ENCODE measurements at regions not wholly inside any gene's neighbourhood (a gene's known extent, or its start where the extent isn't known, plus 50 kb on each side); places are given as distances from the start of the nearest gene placed in this dataset.
"Not testable (repeated sequence)": the region's sequence is repeated elsewhere in the genome, so short reads cannot be mapped to it uniquely, and the experiment has no call there.

- Histone ChIP-seq H3K9ac (ENCODE audit: low read depth in 1 of 2, low read length in 2 of 2) (no peak overlapping the region), H3K4me1 (ENCODE audit: control insufficient read depth in 1 of 2, insufficient read depth in 2 of 2, low read length in 2 of 2) (no peaks in the 10 kb centered on the region), H3K27ac (ENCODE audit: low read depth, low read length) (no peak overlapping the region), H3K36me3 (ENCODE audit: control insufficient read depth in 1 of 2, insufficient read depth in 2 of 2, low read length in 2 of 2) (no peaks in the 10 kb centered on the region), H3K9me3 (ENCODE audit: control insufficient read depth in 1 of 2, low read length in 2 of 2) (peaks cover 0 to 4% of the 10 kb centered on the region in 2 donors), H3K4me3 (ENCODE audit: low read depth in 1 of 2, low read length in 2 of 2) (no peak overlapping the region), H3K27me3 (ENCODE audit: control insufficient read depth in 1 of 2, insufficient read depth in 2 of 2, low read length in 2 of 2) (no peaks in the 10 kb centered on the region)
Measured at GRCh38 chr2:193841384-193842150, 1646.8 kb upstream of the TMEFF2 start.

- no peaks in the 10 kb centered on the region for H3K27me3 ChIP-seq (ENCODE audit: control insufficient read depth in 1 of 2, insufficient read depth in 2 of 2, low read length in 2 of 2)
- no peaks in the 10 kb centered on the region for H3K4me1 ChIP-seq (ENCODE audit: control insufficient read depth in 1 of 2, insufficient read depth in 2 of 2, low read length in 2 of 2)
- H3K36me3 ChIP-seq (ENCODE audit: control insufficient read depth in 1 of 2, insufficient read depth in 2 of 2, low read length in 2 of 2): no peaks in the 10 kb centered on the region
- H3K9me3 ChIP-seq (ENCODE audit: control insufficient read depth in 1 of 2, low read length in 2 of 2): peaks cover 0 to 4% of the 10 kb centered on the region in 2 donors
- no peak overlapping the region for H3K27ac ChIP-seq (ENCODE audit: low read depth, low read length)
- no peak overlapping the region for H3K9ac ChIP-seq (ENCODE audit: low read depth in 1 of 2, low read length in 2 of 2)
- H3K4me3 ChIP-seq (ENCODE audit: low read depth in 1 of 2, low read length in 2 of 2): no peak overlapping the region
Measured at GRCh38 chr2:193837111-193837738, 1642.5 kb upstream of the TMEFF2 start.

GRCh38 chr2:193836424-193837006, 1641.8 kb upstream of the TMEFF2 start:
- not testable (repeated sequence) for H3K27ac ChIP-seq (ENCODE audit: low read depth, low read length); H3K4me3 ChIP-seq (ENCODE audit: low read depth in 1 of 2, low read length in 2 of 2)

GRCh38 chr2:193833895-193834294, 1639.2 kb upstream of the TMEFF2 start:
- H3K27ac ChIP-seq (ENCODE audit: low read depth, low read length); H3K27me3 ChIP-seq (ENCODE audit: control insufficient read depth in 1 of 2, insufficient read depth in 2 of 2, low read length in 2 of 2); H3K4me3 ChIP-seq (ENCODE audit: low read depth in 1 of 2, low read length in 2 of 2); H3K9ac ChIP-seq (ENCODE audit: low read depth in 1 of 2, low read length in 2 of 2); H3K4me1 ChIP-seq (ENCODE audit: control insufficient read depth in 1 of 2, insufficient read depth in 2 of 2, low read length in 2 of 2); H3K36me3 ChIP-seq (ENCODE audit: control insufficient read depth in 1 of 2, insufficient read depth in 2 of 2, low read length in 2 of 2); H3K9me3 ChIP-seq (ENCODE audit: control insufficient read depth in 1 of 2, low read length in 2 of 2): not testable (repeated sequence)

More at GRCh38 chr2:193836424-193837006, 1641.8 kb upstream of the TMEFF2 start:
- not testable (repeated sequence) for H3K27me3 ChIP-seq (ENCODE audit: control insufficient read depth in 1 of 2, insufficient read depth in 2 of 2, low read length in 2 of 2); H3K9me3 ChIP-seq (ENCODE audit: control insufficient read depth in 1 of 2, low read length in 2 of 2); H3K9ac ChIP-seq (ENCODE audit: low read depth in 1 of 2, low read length in 2 of 2); H3K36me3 ChIP-seq (ENCODE audit: control insufficient read depth in 1 of 2, insufficient read depth in 2 of 2, low read length in 2 of 2); H3K4me1 ChIP-seq (ENCODE audit: control insufficient read depth in 1 of 2, insufficient read depth in 2 of 2, low read length in 2 of 2)

GRCh38 chr2:193824474-193824873, 1629.7 kb upstream of the TMEFF2 start:
- Histone ChIP-seq H3K4me1 (ENCODE audit: control insufficient read depth in 1 of 2, insufficient read depth in 2 of 2, low read length in 2 of 2) (no peaks in the 10 kb centered on the region), H3K27me3 (ENCODE audit: control insufficient read depth in 1 of 2, insufficient read depth in 2 of 2, low read length in 2 of 2) (no peaks in the 10 kb centered on the region), H3K27ac (ENCODE audit: low read depth, low read length) (no peak overlapping the region), H3K4me3 (ENCODE audit: low read depth in 1 of 2, low read length in 2 of 2) (no peak overlapping the region), H3K9ac (ENCODE audit: low read depth in 1 of 2, low read length in 2 of 2) (no peak overlapping the region), H3K36me3 (ENCODE audit: control insufficient read depth in 1 of 2, insufficient read depth in 2 of 2, low read length in 2 of 2) (no peaks in the 10 kb centered on the region), H3K9me3 (ENCODE audit: control insufficient read depth in 1 of 2, low read length in 2 of 2) (peaks cover 5 to 6% of the 10 kb centered on the region in 2 donors)

GRCh38 chr2:193818801-193819499, 1624.2 kb upstream of the TMEFF2 start:
- Histone ChIP-seq H3K27ac (ENCODE audit: low read depth, low read length) (no peak overlapping the region), H3K9me3 (ENCODE audit: control insufficient read depth in 1 of 2, low read length in 2 of 2) (peaks cover 5 to 7% of the 10 kb centered on the region in 2 donors), H3K36me3 (ENCODE audit: control insufficient read depth in 1 of 2, insufficient read depth in 2 of 2, low read length in 2 of 2) (no peaks in the 10 kb centered on the region), H3K4me3 (ENCODE audit: low read depth in 1 of 2, low read length in 2 of 2) (no peak overlapping the region), H3K27me3 (ENCODE audit: control insufficient read depth in 1 of 2, insufficient read depth in 2 of 2, low read length in 2 of 2) (no peaks in the 10 kb centered on the region), H3K9ac (ENCODE audit: low read depth in 1 of 2, low read length in 2 of 2) (no peak overlapping the region), H3K4me1 (ENCODE audit: control insufficient read depth in 1 of 2, insufficient read depth in 2 of 2, low read length in 2 of 2) (no peaks in the 10 kb centered on the region)

GRCh38 chr2:193816008-193816407, 1621.3 kb upstream of the TMEFF2 start:
- Histone ChIP-seq H3K36me3 (ENCODE audit: control insufficient read depth in 1 of 2, insufficient read depth in 2 of 2, low read length in 2 of 2) (no peaks in the 10 kb centered on the region), H3K9me3 (ENCODE audit: control insufficient read depth in 1 of 2, low read length in 2 of 2) (peaks cover 5 to 7% of the 10 kb centered on the region in 2 donors), H3K9ac (ENCODE audit: low read depth in 1 of 2, low read length in 2 of 2) (no peak overlapping the region), H3K4me1 (ENCODE audit: control insufficient read depth in 1 of 2, insufficient read depth in 2 of 2, low read length in 2 of 2) (no peaks in the 10 kb centered on the region), H3K27me3 (ENCODE audit: control insufficient read depth in 1 of 2, insufficient read depth in 2 of 2, low read length in 2 of 2) (no peaks in the 10 kb centered on the region), H3K27ac (ENCODE audit: low read depth, low read length) (no peak overlapping the region), H3K4me3 (ENCODE audit: low read depth in 1 of 2, low read length in 2 of 2) (no peak overlapping the region)

GRCh38 chr2:193810533-193810932, 1615.8 kb upstream of the TMEFF2 start:
- Histone ChIP-seq H3K27me3 (ENCODE audit: control insufficient read depth in 1 of 2, insufficient read depth in 2 of 2, low read length in 2 of 2) (no peaks in the 10 kb centered on the region), H3K9ac (ENCODE audit: low read depth in 1 of 2, low read length in 2 of 2) (no peak overlapping the region), H3K4me3 (ENCODE audit: low read depth in 1 of 2, low read length in 2 of 2) (no peak overlapping the region), H3K36me3 (ENCODE audit: control insufficient read depth in 1 of 2, insufficient read depth in 2 of 2, low read length in 2 of 2) (no peaks in the 10 kb centered on the region), H3K4me1 (ENCODE audit: control insufficient read depth in 1 of 2, insufficient read depth in 2 of 2, low read length in 2 of 2) (no peaks in the 10 kb centered on the region), H3K9me3 (ENCODE audit: control insufficient read depth in 1 of 2, low read length in 2 of 2) (no peaks in the 10 kb centered on the region), H3K27ac (ENCODE audit: low read depth, low read length) (no peak overlapping the region)

GRCh38 chr2:193808877-193809276, 1614.1 kb upstream of the TMEFF2 start:
- Histone ChIP-seq H3K4me1 (ENCODE audit: control insufficient read depth in 1 of 2, insufficient read depth in 2 of 2, low read length in 2 of 2) (no peaks in the 10 kb centered on the region), H3K27ac (ENCODE audit: low read depth, low read length) (no peak overlapping the region), H3K4me3 (ENCODE audit: low read depth in 1 of 2, low read length in 2 of 2) (no peak overlapping the region), H3K9ac (ENCODE audit: low read depth in 1 of 2, low read length in 2 of 2) (no peak overlapping the region), H3K9me3 (ENCODE audit: control insufficient read depth in 1 of 2, low read length in 2 of 2) (no peaks in the 10 kb centered on the region), H3K36me3 (ENCODE audit: control insufficient read depth in 1 of 2, insufficient read depth in 2 of 2, low read length in 2 of 2) (no peaks in the 10 kb centered on the region), H3K27me3 (ENCODE audit: control insufficient read depth in 1 of 2, insufficient read depth in 2 of 2, low read length in 2 of 2) (no peaks in the 10 kb centered on the region)

Measured in duodenal mucosa (tissue), 2 donors.